Right ventricle myocardium superior (tissue), 1 donor: ENCODE measurements at regions not wholly inside any gene's neighbourhood (a gene's known extent, or its start where the extent isn't known, plus 50 kb on each side); places are given as distances from the start of the nearest gene placed in this dataset.
"Not testable (repeated sequence)": the region's sequence is repeated elsewhere in the genome, so short reads cannot be mapped to it uniquely, and the experiment has no call there.

ENCODE experiments used
- ATAC-seq: fragments of 200-7000 bp; cut with Tn5 transposase; one replicate; pipeline ENCODE4 v1.9.1; 2020; ENCODE audit warnings: mild to moderate bottlenecking; ENCODE audit not compliant: poor library complexity
- DNase-seq: peaks from one replicate; pipeline ENCODE4 v3.0.0-alpha.2; 2020
- intact Hi-C: fragments of 100-400 bp; cut with DNase I; formaldehyde crosslinking; loops from one replicate; pipeline ENCODE4 v1.11.2; 2022
- donor health status: DM: no; HTN: yes; CAD: no; lungs with severe emphysema.

DNA sequence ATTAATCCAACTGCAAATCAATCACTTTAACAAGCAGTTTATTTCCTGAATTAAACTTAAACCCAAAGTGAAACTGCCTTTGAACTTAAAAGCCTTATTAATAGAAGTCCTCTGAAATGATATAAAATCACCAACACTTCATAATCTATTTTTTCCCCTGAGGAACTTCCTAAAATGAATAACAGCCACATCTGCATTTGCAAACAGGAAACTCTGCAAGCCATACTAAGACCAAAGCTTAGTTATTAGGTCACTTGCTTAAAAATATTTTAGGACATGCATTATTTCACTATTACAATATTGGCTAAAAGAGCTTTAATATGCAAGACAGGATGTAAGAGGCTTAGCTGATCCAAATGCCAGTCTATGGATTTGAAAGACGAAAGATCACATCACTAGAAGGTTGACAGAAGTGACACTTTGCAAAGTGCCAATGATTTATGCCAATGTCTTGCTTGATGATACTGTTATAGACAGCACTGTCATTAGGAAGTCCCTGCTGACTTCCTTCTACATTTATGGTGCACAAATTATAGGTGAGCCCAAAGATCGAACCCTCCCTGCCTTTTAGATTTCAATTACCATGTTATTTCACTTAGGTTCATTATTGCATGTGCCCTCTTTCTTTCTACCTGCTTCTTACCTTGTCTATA is 99.9 kb upstream of the SKAP2 start:
- DNase-seq (no peak), ATAC-seq (no peak)
- intact Hi-C loops = no loop called here

DNA sequence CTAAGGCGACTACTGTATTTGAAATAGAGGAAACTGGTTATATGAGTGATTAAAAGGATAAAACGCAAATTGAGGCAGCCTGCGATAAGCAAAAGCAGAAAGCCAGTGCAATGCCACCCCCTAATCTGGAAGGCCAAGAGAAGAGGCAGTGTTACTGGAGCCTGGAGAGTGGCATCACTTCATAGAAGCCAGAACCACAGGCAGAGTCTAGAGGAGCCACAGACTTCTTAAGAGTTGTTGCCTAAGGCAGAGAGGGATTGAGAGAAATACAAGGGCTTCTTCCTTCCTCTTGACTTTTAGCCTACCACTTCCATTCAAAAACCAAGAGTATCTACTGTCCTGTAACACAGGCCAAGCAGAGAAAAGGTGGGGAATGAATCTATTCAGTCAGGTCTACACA is 94.9 kb upstream of the SKAP2 start:
- intact Hi-C loops = no loop called here
- ATAC-seq (no peak), DNase-seq (no peak)

- no peak for ATAC-seq
- no peak for DNase-seq
- intact Hi-C loops = no loop called here
These were observed 94.4 kb upstream of the SKAP2 start for GRCh38 chr7:26958834-26959233.

DNA sequence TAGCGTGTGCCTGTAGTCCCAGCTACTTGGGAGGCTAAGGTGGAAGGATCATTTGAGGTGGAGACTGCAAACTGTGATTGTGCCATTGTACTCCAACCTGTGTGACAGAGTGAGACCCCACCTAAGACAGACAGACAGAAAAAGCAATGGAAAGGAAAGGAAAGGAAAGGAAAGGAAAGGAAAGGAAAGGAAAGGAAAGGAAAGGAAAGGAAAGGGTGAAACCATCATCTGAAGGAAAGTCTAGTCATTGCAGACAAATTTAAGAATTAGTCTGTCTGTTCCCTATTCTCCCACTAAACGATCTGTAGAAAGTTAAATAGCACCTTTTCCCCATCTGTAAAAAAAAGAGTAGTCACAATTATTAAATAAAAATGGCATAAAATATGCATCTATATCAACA is 91.1 kb upstream of the SKAP2 start:
- ATAC-seq (no peak), DNase-seq (no peak)
- intact Hi-C loops = no loop called here

- intact Hi-C loops = no loop called here
- DNase-seq (no peak), ATAC-seq (no peak)
These were observed 90.6 kb upstream of the SKAP2 start for GRCh38 chr7:26954951-26955350.

DNA sequence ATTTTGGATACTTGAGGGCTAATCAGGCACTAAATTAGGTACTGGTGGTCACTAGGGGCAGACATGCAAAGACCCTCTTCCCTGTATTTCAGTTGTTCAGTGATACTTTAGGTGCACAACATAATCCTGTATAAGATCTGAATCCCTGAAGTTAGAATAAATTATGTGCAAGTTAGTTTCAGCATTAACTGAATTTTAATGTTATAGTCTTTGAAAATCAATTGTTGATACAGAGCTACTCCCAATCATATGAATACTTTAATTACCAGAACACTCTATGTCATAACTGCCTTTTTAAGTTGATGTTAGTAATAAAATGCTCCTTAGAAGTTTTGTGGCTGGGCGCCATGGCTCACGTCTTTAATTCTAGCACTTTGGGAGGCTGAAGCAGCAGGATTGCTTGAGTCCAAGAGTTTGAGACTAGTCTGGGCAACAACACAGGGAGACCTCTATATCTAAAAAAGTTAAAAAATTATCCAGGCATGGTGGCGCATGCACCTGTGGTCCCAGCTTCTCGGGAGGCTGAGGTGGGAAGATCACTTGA is 87.1 kb upstream of the SKAP2 start:
- intact Hi-C loops = no loop called here
- no peak for ATAC-seq

DNA sequence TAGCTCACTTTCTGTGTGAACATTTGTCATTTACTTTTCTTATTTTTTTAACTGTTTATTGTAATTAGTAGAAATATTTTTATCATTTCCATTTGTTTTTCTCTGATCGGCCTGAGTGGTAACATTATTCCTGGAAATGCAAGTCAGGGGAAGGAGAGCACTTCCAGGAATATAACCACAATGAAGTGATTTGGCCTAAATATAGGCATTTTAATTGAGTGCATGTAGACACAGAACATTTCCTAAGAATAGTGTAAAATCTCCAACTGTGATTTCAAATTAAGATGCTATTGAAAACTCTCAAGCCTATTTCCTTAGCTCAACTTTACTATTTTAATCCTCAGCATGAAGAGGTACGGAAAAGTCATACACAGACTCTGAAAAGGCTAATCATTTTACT is 86.5 kb upstream of the SKAP2 start:
- ATAC-seq = no peak
- intact Hi-C loops = no loop called here
- no peak for DNase-seq

More for the DNA sequence above, 87.1 kb upstream of the SKAP2 start:
- DNase-seq = no peak

DNA sequence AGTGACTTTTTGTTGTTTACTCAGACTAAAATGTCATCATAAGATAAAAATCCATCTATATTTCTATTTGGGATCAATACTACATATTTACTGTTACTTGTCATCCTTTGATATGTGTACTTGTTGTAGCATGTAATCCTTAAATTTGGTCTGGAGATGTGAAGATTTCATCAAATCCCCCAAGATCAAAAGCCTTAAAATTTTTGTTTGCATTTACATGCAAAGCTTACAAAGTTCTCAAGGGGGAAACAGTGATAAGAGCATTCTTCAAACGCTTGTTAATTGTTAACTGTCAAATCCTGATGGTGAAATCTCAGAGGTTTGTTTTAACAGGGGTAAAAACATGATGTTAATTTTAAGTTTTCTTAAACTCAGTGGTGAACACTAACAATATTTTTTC is 84.9 kb upstream of the SKAP2 start:
- intact Hi-C loops = no loop called here
- DNase-seq (no peak), ATAC-seq (no peak)

DNA sequence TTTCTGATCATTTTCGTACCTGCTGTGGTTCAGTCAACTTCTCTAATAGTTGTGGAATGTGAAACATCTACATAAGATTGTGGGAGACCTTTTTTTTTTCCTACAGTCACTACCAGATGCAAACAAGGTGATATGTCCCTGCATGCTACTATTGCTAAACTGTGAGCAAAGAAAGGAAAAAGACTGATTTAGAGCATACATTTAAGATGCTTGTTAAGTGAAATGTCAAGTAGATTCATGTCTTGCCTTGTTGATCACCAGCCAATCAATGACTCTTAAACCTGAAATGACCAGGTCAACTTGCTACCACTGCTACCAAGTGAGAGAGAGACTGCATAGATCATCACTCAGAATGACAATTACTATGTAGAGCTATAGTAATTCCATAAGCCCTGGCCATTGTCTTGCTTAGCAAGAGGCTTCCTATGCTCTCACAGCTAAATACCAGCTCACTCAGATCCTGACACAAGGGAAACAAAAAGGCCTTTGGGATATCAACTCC is 84.3 kb upstream of the SKAP2 start:
- no peak for ATAC-seq
- intact Hi-C loops = no loop called here

DNA sequence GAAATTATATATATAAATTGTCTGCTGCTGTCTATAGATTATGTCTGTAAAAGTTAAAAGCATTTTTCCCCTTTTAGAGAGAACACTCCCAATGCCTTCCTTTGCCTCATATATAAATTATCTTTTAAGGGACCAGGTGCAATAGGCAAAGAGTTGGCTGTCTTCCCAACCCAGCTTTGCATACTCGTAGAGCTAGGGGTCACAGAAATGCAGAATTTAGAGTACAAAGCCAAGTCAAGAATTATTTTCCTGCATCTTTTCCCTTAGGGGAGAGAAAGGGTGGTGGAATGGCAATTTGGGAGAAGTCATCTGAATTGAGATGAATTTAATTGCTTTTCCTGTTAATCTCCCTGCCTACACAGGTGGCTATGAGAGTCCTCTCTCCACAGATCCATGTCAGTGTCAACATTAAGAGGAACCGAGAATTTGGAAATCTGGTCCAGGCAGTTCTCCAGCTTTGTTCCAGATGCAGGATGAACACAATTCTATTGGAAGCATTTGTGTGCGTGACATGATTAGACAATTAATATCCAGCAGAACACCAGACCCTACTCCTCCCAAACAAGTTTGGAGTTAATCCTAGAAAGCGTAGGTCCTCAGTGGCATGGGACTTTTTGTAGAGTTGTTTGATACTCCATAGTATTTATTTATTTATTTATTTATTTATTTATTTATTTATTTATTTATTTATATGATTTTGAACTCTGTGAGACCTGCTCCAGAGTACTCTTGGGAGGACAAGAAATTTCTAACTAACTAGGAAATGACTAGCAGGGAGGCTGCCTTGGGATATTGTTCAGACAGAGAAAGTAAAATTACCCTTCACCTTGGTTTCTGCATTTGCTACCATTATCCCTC is 80.3 kb upstream of the SKAP2 start:
- intact Hi-C loops = no loop called here
- ATAC-seq (no peak), DNase-seq (no peak)

More for the DNA sequence above, 84.3 kb upstream of the SKAP2 start:
- no peak for DNase-seq

GRCh38 chr7:26937939-26938623 is 73.7 kb upstream of the SKAP2 start:
- intact Hi-C loops = no loop called here
- DNase-seq (no peak), ATAC-seq (no peak)

GRCh38 chr7:26937306-26937705 is 72.9 kb upstream of the SKAP2 start:
- no peak for ATAC-seq
- intact Hi-C loops = no loop called here
- no peak for DNase-seq

- DNase-seq, intact Hi-C loops: not testable (repeated sequence)
These were observed 68.2 kb upstream of the SKAP2 start for GRCh38 chr7:26932616-26933015.

GRCh38 chr7:26930845-26931244 is 66.5 kb upstream of the SKAP2 start:
- DNase-seq (no peak), ATAC-seq (no peak)
- intact Hi-C loops = no loop called here

More at GRCh38 chr7:26932616-26933015, 68.2 kb upstream of the SKAP2 start:
- not testable (repeated sequence) for ATAC-seq

DNA sequence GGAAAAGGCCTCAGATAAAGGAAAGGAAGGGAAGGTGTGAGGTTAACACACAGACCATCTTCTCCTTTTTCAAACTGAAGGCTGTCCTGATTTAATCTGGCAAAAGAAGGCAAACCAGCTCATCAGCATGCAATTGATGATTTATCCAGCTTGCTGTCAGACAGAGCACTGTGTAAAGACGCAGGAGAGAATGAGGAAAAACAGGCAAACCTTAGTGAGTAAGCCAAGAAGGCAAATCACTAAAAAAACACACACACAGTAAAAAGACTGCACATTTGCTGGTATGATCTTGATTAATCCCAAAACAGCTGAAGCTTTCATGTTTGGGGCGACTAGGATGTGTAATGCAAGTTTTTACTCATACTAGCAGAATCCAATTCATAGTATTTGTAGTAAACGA is 65.8 kb upstream of the SKAP2 start:
- DNase-seq (no peak), ATAC-seq (no peak)
- intact Hi-C loops = no loop called here

GRCh38 chr7:26928703-26929347 is 64.4 kb upstream of the SKAP2 start:
- ATAC-seq = no peak
- DNase-seq = no peak
- intact Hi-C loops = no loop called here

DNA sequence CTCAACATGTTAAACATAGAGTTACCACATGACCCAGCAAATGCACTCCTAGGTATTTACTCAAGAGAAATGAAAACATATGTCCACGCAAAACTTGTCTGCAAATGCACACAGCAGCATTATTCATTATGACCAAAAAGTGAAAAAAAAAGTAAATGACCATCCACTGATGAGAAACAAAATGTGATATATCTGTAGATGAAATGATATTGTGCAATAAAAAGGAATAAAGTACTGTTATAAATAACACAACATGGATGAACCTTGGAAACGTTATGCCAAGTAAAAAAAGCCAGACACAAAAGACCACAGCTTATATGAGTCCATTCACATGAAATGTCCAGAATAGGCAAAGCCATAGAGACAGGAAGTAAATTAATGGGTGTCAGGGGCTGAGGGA is 61.4 kb upstream of the SKAP2 start:
- ATAC-seq = no peak
- DNase-seq = no peak
- intact Hi-C loops = no loop called here

DNA sequence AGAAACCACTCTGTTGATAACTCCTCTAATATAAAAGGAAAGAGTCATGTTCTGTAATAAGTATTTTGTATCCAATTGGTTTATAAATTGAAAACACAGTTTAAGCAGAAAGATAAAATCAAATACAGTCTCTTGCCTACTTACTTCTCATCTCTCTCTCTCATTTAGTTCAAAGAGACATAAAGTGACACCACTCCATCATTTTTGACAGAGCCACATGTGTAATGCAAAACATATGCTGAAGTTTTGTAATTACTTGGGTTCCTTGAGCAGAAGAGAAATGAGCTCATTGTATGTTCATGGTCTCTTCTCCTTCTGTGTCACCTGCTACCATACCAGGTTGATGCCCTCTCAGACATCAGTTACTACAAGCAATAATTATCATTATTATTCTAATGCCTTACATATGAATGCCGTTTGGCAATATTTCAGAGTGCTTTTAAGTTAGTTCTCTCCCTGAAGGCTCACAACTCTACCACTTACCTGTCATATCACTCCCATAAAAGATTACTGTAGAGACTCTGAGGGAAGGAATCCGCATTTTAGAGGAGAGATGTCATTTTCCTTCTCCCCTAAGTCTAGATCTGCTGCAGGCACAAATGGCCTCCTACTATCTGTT is 59.9 kb upstream of the SKAP2 start:
- intact Hi-C loops = no loop called here
- ATAC-seq (no peak), DNase-seq (no peak)
